AG20443 (cell line): ENCODE measurements at regions not wholly inside any gene's neighbourhood (a gene's known extent, or its start where the extent isn't known, plus 50 kb on each side); places are given as distances from the start of the nearest gene placed in this dataset.
"Not testable (repeated sequence)": the region's sequence is repeated elsewhere in the genome, so short reads cannot be mapped to it uniquely, and the experiment has no call there.

Source experiments
- DNase-seq: peaks from one replicate; pipeline ENCODE4 v3.0.0; 2012; ENCODE audit warnings: low spot score, mixed read lengths

DNA sequence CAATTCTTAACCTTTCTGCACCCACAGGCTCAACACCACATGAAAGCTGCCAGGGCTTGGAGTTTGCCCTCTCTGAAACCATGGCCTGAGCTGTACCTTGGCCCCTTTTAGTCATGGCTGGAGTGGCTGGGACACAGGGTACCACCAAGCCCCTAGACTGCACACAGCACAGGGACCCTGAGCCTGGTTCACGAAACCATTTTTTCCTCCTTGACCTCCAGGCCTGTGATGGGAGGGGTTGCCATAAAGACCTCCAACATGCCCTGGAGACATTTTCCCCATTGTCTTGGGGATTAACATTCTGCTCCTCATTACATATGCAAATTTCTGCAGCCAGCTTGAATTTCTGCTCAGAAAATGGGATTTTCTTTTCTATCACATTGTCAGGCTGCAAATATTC, 113.4 kb downstream of the XPNPEP1 start:
- DNase-seq = not testable (repeated sequence)

DNA sequence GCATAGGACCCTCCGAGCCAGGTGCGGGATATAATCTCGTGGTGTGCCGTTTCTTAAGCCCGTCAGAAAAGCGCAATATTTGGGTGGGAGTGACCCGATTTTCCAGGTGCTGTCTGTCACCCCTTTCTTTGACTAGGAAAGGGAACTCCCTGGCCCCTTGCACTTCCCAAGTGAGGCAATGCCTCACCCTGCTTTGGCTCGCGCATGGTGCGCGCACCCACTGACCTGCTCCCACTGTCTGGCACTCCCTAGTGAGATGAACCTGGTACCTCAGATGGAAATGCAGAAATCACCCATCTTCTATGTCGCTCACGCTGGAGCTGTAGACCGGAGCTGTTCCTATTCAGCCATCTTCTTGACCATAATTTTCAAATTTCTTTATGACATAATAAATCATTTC, 122.1 kb downstream of the XPNPEP1 start:
- DNase-seq = not testable (repeated sequence)

DNA sequence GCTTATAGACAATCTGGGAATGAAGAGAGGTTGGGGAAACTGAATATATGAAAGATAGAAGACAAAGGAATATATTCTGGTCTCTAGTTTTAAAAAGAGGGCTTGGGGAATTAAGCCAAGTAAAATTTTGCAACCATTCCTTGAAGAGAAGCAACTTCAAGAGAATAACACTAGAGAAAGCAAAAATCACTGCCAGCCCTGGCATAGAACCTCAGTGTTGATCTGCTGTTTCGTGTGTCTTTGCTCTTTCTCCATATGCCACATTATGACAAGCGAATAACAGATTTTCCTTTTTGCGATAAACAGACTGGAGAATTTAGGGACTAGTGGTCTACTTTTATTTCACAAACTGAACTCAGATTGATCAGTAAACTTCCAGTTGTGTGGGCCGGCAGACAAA, 132.7 kb downstream of the XPNPEP1 start:
- DNase-seq = no peak

DNA sequence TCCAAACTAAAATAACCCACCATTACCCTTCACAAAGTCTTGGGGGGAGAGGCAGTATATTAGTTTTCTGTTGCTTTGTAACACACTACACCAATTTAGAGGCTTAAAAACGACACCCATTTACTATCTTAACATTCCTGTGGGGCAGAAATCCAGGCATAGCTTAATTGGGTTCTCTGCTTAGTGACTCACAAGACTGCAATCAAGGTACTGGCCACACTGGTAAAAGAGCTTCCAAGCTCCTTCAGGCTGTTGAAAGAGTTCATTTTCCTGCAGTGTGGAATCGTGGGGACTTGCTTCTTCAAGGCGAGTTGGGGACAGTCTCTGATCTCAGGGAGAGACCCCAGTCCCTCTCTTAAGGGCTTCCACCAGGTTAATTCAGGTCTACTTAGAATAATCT, 139.1 kb downstream of the XPNPEP1 start:
- peak; percentile 36 for DNase-seq

DNA sequence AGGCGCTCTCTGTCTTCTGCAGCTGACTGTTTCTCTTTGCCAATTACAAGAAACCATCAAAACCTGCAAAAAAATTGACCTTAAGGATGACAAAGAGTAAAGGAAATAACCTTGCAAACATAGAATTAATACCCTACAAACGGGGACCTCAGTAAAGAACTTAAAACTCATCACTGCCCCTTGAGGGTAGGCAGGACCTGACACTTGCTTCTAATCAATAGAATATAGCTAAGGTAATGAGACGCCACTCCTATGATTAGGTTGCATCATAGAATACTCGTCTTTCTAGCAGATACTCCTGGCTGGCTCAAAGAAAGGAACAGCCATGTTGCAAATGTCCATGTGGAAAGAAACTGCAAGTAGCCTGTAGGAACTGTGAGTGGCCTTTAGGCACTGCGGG, 140.0 kb downstream of the XPNPEP1 start:
- no peak for DNase-seq

DNA sequence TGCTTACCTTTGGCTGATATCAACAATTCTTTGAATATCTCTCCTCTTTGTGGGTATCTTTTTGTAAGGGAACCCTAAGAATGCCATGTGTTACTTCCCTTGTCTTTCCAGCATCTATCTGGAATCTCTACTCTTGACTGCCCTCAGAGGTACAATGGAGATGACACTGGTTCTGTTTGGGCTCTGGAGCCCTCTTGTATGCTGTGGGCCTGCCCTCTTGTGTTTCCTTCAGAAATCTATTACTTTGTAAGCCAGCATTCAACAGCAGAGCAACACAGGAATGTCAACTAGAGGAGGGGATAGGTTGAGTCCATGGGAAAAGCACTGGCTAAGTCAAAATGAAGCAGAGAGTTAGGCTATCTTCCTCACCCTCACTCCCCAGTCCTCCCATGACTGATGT, 142.3 kb downstream of the XPNPEP1 start:
- DNase-seq = no peak

DNA sequence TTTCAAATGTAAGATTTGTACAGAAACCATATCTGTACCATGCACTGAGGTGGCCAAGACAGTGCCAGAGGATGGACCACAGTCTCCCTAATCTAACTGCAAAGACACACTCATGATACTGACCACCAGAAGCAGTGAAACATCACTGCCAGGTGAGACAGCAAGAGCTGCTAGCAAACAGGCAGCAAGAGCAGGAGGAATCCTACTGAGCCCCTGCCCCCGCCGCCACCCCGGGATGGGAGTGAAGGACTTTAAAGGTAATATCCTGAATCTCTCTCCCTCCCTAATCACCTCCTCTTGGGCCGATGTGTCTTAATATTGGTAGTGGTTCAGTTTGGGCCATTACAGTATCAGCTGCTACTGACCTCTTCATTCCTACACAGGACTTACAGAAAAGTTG, 144.3 kb downstream of the XPNPEP1 start:
- DNase-seq = no peak

DNA sequence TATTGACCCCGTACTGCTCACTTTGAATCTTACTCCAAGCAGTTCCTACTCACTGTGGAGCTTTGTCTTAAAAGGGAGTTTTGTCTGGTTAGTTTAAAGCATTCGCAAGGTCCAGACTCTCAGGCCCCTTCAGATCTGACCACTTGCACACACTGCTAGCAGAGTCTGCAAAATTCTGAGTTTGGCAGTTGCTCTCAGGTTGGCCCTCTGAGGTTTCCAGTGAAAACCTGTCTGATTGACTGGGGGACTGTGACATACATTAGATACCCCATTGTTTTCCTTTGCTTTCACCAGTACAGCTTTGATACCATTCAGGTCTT, 149.2 kb downstream of the XPNPEP1 start:
- DNase-seq = no peak

DNA sequence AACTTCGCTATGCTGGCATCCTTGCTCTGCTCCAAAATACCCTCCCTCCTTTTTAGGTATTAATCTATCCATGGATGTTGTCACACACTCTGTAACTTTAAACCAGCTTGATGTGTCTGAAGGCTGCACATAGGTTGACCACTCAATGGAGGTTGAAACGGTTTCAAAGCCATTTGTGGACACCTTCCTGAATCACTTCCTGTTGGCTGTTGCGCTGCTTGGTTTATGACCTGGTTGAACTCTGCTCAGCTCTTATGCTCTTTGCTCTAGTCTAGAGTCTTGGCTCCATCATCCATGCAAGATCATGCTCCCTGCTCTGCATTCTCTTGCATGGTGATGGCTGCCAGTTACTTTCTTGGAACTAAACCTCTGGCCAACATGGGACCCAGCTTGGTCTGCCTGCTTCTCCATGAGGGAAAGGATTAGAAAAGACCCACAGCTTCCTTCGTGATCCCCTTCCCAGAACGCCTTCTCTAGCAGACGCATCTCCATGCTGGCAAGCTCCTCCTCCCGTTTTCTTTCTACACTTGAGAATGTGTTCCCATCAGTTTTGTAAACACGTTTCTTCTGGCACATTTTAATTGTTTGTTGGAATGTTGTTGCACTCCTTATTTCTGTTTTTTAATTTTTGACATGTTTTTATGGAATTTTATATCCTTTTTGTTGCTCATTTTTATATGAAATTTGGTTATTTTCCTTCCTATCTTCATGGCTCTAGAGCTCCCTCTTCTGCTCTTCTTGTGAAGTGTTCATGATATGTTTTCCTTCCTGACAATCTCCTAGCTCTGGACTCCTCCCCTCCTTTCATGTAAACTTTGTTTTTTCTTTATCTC, 149.8 kb downstream of the XPNPEP1 start:
- peak; percentile 35 for DNase-seq

DNA sequence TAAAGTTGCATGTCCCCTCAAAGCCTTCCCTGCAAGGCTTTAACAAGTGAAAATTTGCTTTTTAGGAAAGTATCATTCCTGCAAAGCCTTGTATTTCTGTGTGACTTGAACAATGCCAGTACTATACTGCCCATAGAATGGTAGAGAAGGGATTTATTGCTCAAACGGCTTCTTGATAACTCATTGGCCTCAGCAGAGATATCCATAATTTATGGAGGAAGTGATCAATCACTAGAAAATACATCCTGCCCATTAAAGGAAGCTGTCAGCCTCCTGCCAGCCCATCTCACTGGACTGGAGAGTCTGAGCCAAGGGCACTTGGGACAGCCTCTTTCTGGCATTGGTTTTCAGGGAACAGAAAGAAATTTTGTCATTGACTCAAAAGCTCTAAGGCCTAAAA, 152.6 kb downstream of the XPNPEP1 start:
- no peak for DNase-seq

DNA sequence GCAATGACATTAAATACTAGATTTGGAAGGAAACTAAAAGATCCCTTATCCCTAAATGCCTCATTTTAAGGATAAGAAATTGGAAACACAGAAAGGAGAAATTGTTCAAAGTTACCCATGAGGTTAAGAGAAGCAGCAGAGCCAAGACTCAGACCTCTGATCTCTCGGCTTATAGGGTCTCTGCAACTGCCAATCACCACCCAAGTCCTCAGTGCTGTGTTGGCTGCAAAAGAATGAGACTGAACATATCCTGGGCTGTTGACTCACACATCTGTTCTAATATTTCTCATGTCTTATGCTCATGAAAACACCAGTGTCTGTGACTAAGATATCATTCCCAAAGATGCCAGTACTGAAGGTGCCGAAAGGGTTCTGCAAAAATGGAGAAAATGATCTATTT, 153.3 kb downstream of the XPNPEP1 start:
- no peak for DNase-seq

DNA sequence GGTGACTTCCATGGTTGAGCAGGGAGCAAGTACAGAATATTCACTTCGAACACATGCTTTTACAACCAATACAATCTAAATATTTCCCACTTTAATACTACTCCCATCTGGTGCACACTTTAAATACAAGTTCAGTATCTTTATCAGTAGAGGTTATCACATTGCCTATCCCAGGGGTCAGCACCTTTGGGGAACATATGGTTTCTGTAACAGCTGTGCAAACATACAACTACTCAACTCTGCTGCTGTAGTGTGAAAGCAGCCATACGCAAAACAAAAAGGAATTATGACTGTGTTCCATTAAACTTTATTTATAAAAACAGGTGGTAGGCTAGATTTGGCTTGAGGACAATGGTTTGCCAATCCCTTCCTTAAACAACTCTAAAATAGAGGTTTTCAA, 157.5 kb downstream of the XPNPEP1 start:
- no peak for DNase-seq

DNA sequence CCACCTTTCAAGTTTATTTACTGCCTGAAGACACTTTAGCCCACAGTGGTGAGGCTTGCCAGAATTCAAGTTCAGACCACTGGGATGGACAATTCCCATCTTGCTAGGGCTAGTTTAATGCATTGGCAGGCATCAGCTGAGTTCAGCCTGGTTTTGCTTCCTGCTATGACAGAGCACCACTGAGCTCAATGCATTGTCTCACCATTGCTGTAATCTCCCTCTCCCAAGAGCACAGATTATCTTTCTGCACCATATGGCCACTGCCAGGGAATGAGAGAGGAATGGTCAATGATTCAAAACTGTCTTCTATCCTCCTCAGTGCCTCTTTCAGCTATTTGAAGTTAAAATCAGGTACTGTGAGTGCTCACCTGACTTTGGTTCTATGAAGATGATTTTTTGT, 160.8 kb downstream of the XPNPEP1 start:
- no peak for DNase-seq

DNA sequence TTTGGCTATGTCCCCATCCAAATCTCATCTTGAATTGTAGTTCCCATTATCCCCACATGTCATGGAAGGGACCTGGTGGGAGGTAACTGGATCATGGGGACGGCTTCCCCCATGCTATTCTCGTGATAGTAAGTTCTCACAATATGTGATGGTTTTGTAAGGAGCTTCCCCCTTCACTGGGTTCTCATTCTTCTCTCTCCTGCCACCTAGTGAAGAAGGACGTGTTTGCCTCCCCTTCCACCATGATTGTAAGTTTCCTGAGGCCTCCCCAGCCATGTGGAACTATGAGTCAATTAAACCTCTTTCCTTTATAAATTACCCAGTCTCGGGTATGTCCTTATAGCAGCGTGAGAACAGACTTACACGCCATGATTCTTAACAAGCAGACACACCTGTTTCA, 165.6 kb downstream of the XPNPEP1 start:
- DNase-seq = not testable (repeated sequence)

DNA sequence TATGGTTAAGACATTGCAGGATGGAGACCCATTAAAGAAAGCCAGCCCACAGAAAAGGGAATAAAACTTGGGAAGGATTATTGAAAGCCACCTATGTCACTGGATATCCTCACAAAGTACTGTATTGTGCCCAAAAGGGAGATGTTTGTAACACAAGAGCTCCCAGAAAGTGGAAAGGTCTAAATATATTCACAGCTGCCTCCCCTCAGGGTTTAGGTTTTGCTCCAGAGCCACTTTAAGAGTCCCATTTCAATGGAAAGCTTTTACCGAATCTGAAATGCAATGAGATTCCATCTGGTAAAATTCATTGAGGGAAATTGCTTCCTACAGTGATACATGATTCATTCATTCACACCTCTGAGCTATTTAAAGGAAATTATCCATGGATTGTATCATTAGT, 176.4 kb downstream of the XPNPEP1 start:
- no peak for DNase-seq

DNA sequence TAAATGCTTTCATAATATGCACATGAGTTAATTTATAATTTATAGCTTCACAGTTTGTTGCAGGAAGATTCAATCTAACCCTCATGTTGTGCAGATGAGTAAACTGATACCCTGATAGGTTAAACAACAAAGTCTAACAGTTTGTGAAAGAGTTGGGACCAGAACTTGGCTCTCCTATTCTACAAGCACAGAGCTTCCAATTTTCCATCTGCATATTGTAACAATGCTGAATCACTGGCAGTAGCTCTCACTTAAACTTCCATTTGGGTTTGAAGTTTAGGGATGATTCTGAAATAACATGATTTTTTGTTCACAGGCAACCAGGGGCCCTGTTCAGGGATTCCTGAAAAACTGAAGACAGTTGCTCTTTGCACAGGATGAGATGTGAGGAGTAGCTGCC, 179.3 kb downstream of the XPNPEP1 start:
- DNase-seq = no peak

DNA sequence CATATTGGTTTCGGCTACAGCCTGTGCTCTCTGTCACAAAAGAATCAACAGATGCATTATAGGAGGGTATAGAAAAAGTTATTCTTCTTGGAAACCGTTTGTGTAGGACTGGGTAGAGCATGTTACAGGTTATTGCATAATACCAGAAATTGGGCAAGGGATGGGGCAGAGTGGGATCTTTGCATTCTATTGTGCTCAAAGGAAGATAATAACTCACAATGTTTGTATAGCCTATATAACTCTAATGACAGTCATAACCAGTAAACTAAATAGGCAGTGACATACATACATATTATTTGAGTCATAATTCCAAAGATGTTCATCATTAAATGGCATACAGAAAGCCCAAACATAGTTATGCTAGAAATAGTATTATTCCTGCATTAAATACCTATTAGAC, 179.7 kb downstream of the XPNPEP1 start:
- no peak for DNase-seq

DNA sequence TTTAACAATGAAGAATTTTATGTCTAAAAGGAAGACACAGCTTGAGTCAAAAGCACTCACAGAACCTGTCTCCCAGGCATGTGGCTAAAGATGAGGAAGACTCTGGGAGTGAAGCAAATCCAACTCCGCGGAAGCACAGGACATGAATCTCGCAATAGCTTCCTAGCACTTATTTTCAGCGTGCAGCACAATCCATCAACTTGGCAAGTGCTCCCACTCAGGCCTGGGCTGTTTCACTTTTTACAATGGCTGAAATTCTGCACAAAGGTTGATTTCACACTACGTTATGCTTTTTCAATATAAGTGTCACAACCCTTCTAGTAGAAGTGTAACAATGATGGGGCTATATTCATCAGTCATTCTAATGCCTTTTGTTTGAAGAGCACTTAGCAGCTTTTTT, 180.2 kb downstream of the XPNPEP1 start:
- DNase-seq = no peak

DNA sequence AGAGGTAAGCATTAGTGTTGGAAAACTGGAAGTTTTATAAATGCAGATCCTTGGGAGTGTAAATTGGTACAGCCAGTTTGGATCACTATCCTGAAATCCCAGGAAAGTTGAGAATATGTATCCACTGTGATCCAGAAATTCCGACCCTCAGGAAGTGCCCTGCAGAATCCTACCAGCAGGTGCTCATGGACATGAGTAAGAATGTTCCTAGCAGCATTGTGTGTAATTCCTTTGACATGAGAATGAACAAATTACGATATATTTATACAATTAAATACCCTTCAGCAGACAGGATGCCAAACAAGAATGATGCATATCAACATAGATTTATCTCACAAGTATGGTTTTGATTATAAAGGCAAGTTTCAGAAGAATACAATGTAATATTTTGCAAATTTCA, 181.6 kb downstream of the XPNPEP1 start:
- DNase-seq = no peak

DNA sequence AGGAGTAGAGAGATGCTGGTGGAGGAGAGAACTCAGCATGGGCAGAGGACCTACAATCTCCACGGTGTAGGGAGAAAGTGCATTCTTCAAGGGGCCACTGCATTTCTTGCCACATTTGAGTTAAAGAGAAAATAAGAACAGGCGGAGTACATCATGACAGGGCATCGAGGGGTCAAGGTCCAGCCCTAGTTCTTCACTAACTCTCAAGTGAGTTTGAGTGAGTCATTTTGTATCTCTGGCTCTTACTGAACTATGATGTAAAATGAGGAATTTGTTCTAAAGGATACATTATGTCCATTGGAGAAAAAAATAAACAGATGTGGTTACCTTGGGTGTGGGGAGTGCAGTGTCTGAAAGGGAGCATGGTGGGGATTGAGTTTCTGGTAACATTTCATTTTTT, 182.9 kb downstream of the XPNPEP1 start:
- no peak for DNase-seq

DNA sequence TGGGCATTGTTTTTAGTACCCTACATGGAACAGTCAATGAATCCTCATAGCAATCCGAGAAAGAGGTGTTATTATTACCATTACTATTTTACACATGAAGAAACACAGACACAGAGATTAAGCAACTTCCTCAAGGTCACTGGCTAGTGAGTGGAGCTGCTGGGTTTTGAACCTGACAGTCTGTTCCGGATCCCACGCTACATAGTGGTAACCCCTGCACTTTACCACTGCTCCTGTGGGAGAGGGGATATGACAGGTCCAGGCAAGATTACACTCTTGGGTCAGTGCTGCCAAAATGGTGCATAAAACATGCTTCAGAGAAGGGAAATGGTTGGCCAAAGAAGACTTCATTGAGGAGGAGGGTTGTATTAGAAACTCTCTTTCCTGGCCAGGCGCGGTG, 185.7 kb downstream of the XPNPEP1 start:
- no peak for DNase-seq

DNA sequence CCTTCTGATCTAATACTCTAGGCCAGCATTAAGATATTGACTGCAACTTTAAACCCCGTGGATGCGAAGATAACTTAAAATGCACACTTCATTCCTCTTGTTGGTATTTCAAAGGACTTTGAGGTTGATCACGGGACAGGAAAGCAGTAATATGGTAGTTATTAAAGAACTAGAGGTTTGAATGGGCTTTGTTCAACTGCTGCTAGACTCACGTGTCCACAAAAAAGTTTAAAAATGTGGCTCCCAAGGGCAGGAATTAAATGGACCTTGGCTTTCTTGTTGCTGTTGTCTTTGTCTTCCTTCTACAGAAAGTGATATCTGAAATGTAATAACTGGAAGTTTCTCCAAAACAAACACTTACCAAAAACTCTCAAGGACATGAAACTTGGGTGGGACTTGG, 186.3 kb downstream of the XPNPEP1 start:
- no peak for DNase-seq

DNA sequence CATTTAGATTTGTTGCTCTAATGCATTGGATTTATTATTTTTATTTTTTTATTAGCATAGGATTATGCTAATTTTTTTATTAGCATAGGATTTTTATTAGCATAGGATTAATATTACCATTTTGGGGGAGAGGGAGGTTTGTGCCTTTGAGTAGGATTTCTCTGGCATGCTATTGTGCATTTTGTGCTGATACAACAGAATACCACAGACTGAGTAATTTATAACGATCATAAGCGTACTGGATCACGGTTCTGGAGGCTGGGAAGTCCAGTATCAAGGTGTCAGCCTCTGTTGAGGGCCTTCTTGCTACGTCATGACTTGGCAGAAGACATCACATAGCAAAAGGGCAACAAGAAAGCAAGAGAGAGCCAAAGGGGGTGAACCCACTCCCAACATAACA, 187.5 kb downstream of the XPNPEP1 start:
- DNase-seq = no peak

DNA sequence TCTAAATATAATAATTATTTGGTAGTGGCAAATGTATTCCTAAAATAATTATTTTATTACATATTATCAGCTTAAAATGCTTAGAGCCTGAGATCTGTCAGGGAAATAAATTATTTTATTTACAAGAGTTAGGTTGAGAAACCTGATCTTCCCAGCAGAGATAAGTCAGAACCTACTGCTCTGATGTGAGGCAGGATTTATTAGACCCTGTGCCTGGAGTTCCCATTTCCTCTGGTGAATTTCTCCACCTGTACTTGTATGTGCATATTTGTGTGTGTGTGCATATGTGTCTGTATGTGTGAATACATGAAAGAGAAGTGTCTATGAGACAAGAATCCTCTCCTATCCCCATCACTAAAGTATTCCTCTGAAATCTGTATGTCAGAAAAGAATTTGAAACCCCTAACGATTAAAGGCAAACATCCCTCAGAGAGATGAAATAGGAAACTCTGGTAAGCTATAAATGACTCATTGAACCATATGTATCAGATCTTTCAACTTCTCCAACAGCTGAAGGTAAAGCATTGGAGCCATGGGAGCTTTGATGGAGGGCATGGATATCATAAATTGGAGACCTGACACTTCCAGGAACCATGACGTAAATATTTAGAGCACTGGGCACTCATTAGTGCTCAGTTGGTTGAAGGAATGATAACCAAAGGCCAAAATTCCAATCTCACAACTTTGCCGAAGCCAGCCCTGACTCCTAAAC, 190.9 kb downstream of the XPNPEP1 start:
- DNase-seq = no peak
